Stimulated activated CD4-positive, alpha-beta T cell treated with anti-CD3 and anti-CD28 coated beads, Interleukin-4, amount 100 ng/mL, for 4 hours (primary cell): ENCODE measurements at regions not wholly inside any gene's neighbourhood (a gene's known extent, or its start where the extent isn't known, plus 50 kb on each side); places are given as distances from the start of the nearest gene placed in this dataset.
"Not testable (repeated sequence)": the region's sequence is repeated elsewhere in the genome, so short reads cannot be mapped to it uniquely, and the experiment has no call there.

Source experiments
- DNase-seq, 2 experiments: peaks; one replicate each; pipeline ENCODE4 v3.0.0-alpha.2; 2020

GRCh38 chr6:16822529-16822928, 61.3 kb upstream of the ATXN1 start:
- no peak for DNase-seq

GRCh38 chr6:16821834-16822264, 60.6 kb upstream of the ATXN1 start:
- no peak for DNase-seq

DNA sequence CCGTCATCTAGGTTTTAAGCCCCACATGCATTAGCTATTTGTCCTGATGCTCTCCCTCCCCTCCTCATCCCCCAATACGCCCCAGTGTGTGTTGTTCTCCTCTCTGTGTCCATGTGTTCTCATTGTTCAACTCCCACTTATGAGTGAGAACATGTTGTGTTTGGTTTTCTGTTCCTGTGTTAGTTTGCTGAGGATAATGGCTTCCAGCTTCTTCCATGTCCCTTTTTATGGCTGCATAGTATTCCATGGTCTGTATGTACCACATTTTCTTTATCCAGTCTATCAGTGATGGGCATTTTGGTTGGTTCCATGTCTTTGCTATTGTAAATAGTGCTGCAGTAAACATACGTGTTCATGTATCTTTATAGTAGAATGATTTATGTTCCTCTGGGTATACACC, 59.0 kb upstream of the ATXN1 start:
- DNase-seq = not testable (repeated sequence)

DNA sequence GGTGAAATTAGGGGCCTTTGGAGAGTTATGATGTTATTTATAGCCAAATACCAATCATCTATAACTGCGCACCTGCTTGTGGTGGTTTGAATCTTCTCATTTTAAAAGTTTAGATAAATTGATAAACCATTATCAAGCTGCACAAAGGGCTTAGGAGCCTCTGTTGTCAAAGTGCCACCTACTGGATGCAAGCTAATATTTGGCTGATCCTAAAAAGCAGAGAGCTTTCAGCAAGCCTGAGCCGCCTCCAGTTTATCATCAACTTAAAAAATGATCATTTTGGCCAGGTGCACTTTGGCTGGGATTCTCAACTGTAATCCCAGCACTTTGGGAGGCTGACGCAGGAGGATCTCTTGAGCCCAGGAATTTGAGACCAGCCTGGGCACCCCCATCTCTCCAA, 58.5 kb upstream of the ATXN1 start:
- no peak for DNase-seq

DNA sequence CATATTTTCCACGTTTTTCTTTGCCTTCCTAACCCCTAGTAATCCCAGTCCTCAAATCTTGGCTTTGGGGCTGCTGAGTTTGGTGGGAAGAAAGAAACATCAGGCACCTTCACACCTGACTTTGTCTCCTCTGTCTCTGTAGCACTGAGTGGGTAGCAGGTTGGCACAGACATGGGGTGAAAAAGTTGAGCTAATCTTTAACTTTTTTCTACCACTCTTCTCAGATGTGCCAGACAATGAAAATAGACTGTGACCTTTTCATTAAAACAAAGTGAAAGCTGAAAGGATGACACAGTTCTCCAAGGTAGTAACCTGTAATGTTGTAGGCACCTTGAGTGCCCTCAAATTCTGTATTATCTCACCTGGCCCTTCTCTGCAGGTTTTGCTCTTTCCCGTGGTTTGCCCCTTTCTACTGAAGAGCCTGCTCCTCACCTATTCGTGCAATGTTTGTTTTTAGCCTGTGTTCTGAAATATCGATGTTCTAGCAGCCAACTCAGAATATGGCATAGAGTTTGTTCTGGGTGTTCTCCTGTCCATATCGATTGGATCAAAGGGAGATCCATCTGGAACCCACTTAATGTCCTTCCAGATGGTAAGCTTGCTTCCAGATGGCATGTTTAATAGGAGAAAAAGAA, 57.8 kb upstream of the ATXN1 start:
- DNase-seq = no peak

DNA sequence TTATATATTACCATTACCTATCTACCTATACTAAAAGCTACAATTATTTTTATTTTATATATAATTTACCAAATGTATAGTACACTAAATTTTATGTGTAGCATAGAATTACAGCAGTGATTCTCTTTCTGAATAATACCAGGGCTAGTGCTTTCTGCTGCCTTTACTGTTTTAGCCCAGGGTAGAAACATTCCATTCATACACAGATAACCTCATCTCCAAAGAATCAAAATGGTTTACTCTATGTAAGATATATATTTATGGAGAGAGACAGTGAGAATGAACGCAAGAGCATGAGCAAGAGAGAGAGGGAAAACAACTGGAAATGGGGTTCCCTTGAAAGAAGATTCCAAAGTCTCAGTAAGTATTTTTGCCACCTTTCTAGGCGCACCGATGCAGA, 56.3 kb upstream of the ATXN1 start:
- no peak for DNase-seq

- DNase-seq = no peak
Observed at GRCh38 chr6:16816891-16817290, 55.6 kb upstream of the ATXN1 start.

DNA sequence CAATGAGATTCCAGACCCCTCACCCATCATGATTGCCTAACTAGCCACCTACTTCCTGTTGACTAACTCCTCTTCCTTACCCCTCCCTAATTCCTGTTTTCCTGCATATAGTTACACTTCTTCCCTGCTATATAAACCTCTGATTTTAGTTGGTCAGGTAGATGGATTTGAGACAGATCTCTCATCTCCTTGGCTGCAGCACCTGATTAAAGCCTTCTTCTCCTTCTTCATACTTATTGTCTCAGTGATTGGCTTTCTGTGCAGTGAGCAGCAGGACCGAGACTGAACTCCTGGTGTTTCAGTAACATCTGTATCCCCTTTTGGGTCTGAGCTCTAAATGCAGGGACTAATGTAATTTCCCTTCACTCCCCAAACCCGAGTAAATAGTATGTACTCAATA, 51.7 kb upstream of the ATXN1 start:
- no peak for DNase-seq

GRCh38 chr6:16811277-16811979, 50.2 kb upstream of the ATXN1 start:
- DNase-seq = no peak
